HG03575 (cell line): ENCODE measurements at regions not wholly inside any gene's neighbourhood (a gene's known extent, or its start where the extent isn't known, plus 50 kb on each side); places are given as distances from the start of the nearest gene placed in this dataset.
"Not testable (repeated sequence)": the region's sequence is repeated elsewhere in the genome, so short reads cannot be mapped to it uniquely, and the experiment has no call there.

Source experiments
- ATAC-seq: cut with Tn5 transposase; IDR thresholded peaks from one replicate; pipeline ENCODE4 v1.9.1; 2021; ENCODE audit not compliant: unreplicated experiment, insufficient number of reproducible peaks, low FRiP score; ENCODE audit errors: extremely low read depth

DNA sequence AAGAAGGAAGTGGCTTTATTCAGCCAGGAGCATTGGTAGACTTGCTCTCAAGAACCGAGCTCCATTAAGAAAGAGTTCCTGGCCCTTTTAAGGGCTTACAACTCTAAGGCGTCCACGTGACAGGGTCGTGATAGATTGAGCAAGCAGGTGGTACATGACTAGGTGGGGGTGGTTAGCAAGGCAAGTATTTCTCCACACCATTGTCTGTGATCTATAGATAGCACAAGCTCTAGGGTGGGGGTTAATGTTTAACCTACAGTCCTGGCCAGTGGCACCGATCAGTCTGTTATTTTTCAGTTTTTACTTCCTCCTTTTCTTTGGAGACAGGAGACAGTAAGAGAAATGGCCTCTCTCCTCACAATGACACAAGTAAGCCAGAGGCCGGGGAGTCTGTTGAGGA lies 215.1 kb downstream of the UQCRFS1 start:
- not testable (repeated sequence) for ATAC-seq

DNA sequence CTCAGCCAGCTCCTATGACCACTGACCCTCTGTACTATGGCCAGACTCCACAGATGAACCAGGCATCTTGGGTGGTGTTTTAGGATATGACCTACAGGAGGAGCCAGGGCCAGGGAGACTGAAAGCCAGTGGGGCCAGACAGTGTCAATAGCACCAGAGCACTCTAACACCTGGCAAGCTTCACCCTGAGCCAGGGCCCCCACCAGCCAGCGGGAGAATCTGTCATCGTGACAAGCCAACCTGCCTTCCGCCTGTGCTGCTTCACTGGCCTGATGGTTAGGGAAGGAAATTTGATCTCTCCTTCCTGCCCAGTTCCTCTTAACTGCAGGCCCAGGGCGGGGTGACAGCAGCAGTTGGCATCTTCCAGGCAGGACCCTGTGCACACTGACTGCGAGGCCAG lies 222.4 kb downstream of the UQCRFS1 start:
- no peak for ATAC-seq

DNA sequence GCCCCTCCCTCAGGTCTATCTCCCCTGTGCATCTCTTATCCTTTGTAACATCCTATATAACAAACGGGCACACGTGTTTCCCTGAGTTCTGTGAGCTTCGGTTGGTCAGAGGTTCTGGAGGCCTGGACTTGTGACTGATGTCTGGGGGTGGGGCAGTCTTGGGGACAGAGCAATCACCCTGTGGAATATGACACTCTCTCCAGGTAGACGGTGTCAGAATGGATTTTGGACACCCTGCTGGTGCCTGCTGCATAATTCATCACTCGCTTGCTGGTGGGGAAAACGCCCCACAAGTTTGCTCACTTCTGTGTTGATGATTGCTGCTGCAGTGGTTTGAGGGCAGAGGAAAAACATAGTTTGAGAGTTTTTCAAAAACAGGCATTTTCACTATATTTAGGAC lies 223.2 kb downstream of the UQCRFS1 start:
- no peak for ATAC-seq

GRCh38 chr19:28988066-28988465 lies 224.9 kb downstream of the UQCRFS1 start:
- ATAC-seq, result no peak

GRCh38 chr19:28987177-28987576 lies 225.8 kb downstream of the UQCRFS1 start:
- no peak for ATAC-seq

- no peak for ATAC-seq
Observed at GRCh38 chr19:28985201-28985600, 227.8 kb downstream of the UQCRFS1 start.

DNA sequence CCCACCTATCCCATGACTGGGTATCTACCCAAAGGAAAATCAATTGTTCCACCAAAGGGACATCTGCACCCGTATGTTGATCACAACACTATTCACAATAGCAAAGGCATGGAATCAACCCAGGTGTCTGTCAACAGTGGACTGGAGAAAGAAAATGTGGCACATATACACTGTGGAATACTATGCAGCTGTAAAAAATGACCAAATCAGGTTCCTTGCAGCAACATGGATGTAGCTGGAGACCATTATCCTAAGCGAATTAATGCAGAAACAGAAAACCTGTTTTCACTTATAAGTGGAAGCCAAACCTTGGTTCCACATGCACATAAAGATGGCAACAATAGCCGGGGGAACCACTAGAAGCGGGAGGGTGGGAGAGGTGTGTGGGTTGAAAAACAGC lies 228.6 kb downstream of the UQCRFS1 start:
- ATAC-seq, result no peak

GRCh38 chr19:28983430-28983829 lies 229.5 kb downstream of the UQCRFS1 start:
- no peak for ATAC-seq

DNA sequence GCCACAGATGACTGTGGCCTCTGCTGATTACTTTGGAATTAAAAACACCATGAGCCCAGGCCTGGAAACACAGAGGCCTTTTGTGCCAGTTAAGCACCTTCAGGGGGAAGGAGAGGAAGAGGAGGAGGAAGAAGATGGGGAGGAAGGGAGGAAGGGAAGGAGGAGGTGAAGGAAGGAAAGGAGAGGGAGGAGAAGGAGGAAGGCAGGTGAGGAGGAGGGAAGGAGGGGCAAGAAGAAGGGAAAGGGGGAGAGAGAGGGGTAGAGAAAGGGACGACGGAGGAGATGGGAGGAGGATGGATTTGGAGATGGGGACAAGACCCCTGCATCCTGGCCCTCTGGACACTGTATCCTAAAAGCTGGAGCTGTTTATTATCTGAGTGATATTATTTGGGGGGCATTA lies 231.0 kb downstream of the UQCRFS1 start:
- no peak for ATAC-seq

DNA sequence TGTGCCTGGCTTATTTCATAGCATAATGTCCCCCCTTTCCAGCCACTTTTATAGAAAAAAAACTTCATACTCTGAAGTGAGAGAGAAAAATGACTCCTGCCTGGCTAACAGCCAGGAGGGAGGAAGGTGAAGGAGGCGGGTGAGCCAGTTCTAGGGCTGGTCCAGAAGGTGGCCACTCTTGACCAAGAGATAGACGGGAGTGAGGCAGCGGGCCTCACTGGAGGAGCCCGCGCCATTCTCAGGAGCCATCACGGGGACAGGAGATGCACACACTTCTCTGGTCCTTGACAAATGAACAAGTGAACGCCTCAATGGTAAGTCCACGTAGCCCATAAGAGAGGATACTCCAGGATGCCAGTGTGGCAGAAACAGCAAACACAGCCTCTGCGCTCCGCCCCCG lies 231.4 kb downstream of the UQCRFS1 start:
- no peak for ATAC-seq

DNA sequence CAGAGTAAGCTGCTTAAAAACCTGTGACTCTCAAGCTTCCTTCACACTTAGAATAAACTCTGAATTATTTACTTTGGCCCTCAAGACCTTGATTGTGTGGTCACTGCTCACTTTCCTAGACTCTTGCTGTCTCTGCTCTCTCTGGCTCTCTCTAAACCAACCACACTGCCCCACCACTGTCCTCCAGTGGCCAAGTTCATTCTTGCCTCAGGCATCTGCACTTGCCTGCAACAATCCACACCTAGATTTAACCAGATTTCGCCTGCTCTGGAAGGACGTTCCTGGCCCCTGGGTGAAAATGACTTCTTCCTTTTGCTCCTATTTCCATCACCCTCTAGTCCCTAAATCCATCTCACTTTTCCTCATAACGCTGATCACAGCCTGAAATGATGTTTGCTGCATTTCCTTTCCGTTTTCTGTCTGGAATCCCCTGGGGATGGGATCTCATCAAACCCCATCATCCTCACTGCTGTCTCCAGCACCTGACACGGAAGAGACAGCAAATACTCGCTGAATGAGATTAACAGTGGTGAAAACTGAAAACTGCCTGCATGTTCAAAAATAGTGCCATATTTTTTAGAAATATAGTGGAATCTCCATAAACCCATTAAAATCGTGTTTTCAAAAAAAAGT lies 232.6 kb downstream of the UQCRFS1 start:
- ATAC-seq, result no peak

DNA sequence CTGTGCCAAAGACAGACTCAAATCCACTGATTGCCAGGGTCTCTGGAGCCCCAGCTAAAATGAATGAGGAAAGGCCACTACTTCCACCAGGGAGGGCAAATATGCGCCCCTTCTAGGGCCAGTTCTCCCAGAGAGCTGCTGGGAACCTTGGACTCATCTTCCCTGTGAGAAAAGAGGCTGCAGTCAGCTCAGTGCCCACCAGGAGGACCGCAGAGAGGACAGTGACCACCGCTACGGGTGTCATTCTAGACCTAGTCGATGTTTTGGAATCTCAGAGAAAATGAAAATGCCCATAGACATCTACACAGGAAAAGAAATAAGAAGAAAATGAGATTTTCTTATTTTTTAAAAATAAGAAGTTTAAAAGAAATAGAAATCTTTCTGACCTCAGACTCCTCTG lies 235.1 kb downstream of the UQCRFS1 start:
- no peak for ATAC-seq

DNA sequence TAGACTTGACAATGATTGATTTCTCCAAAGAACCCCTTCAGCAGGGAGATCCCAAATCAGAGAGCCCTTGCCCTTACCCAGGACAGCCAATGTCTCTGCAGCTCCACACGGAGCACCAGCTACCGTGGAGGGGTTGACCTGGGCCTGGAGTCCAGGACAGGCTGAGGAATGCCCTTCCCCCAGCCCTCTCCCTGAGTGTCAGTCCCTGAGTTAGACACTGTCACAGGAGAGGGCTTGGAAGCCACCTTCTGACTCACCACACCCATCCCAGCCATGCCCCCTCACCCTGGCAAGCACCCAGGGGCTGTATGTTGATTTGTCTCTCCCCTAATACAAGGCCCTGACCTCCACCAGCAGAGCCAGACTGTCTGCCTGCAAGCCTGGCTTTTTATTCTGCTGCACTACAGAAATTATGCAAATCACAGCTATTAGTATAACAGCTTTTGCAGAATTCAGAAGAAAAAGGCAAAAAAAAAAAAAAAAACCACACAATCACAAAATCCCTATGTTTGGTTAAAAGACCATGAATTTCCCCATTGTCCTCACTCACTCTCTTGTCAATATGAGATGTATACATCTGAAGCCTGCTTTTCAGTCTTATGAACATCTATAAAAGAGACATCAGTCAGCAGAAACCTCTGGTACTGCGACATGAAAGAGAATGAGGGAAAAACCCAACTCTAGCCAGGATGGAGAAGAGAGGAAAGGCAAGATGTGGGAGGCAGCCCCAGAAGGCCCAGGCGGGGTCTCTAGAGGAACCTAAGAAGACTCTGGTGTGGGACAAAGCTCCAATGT lies 240.7 kb downstream of the UQCRFS1 start:
- ATAC-seq, result no peak

GRCh38 chr19:28971513-28971912 lies 241.4 kb downstream of the UQCRFS1 start:
- ATAC-seq, result no peak

DNA sequence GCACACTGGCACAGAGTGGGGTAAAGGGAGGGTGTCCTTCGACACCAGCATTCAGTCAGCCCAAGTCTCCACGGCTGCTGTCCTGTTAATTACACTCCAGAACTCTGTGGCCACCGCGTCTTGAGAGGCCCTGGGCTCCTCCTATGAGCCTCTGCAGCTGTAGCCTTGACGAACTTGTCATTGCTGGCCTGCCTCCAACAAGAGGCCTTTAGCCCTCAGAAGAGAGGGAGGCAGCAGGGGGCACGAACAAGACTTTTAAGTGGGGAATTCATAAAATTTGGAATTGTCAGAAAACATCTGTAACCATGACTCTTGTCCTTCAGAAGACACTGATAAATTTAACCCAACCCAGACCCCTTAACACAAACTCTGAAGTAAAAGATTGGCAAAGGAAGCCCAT lies 241.9 kb downstream of the UQCRFS1 start:
- ATAC-seq, result no peak

GRCh38 chr19:28968721-28969120 lies 244.2 kb downstream of the UQCRFS1 start:
- ATAC-seq, result no peak

DNA sequence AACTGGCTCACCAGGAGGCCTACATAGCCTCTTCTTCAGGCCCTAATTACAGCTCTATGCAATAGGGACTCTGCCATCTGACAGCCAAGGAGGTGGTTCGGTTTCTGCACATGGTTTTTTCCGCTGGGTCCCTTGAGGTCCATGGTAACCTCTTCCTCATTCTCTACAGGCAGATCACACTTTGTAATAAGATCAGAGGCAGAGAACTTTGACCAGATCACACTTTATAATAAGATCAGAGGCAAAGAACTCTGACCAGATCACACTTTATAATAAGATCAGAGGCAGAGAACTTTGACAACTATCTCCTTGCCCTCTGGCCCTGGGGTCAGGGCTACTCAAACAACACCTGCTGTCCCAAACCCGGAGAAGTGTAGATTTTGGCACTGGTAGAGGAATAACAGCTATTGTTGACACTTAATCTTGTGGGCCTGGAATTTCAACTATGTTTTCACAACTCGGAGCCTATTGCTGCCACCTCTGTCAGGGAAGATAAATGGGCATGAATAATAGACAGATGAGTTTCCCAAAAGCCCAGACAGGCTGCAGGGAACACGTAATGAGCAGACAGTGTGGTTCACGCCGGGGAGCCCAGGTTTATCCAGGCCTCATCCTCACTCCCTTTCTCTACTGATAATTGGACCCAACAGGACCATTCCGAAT lies 246.1 kb downstream of the UQCRFS1 start:
- no peak for ATAC-seq

- no peak for ATAC-seq
Observed at GRCh38 chr19:28964500-28964899, 248.5 kb downstream of the UQCRFS1 start.

DNA sequence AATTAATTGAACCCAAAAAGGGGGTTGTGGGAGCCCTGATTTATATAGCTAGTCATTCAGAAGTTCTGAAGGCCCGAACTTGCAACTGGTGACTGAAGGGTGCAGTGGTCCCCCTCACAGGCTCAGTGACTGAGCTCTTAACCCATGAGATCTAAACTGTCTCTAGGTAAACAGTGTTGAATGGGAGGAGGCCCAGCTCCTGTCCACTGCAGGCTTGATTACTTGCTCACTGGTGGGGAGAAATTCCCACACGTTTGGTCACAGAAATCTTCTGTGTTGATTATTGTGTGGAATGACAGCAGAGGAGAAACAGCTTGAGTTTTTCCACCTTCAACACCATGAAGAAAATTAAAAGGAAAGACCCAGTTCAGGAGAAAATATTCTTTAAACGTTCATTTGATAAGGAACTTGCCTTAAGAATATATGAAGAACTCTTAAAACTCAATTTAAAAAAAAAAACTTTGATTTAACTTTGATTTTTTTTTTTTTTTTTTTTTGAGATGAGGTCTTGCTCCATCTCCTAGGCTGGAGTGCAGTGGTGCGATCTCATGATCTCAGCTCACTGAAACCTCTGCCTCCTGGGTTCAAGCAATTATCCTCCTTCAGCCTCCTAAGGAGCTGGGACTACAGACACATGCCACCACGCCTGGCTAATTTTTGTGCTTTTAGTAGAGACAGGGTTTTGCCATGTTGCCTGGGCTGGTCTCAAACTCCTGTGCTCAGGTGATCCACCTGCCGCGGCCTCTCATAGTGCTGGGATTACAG lies 249.3 kb downstream of the UQCRFS1 start:
- ATAC-seq, result no peak
